ENCODE measurements at regions not wholly inside any gene's neighbourhood (a gene's known extent, or its start where the extent isn't known, plus 50 kb on each side); places are given as distances from the start of the nearest gene placed in this dataset.

DNA sequence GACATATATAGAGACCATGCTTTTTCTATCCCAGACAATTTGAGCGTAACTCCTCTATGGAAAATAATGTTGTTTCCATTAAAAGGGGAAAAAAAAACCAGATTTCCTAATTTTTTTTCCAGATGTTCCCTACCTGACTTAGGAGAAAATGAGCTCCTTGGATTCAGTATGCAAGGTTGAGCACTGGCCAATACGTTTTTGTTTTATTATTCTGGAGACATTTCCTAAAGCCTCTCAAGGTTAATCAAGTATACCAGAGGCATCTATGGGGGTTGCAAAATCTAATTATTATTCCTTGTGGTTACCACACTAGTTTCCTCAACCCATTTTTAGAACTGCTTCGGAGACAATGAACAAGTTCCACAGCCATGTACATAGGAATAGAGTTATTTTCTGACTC lies 291.3 kb downstream of the SLC16A7 start:
- Histone ChIP-seq H3K4me3 (ENCODE audit: low read length) (no peak overlapping the region), H3K9me3 (ENCODE audit: low read length) (no peaks in the 10 kb centered on the region), H3F3A (ENCODE audit: insufficient read depth, low read length, poor library complexity, severe bottlenecking) (no peaks in the 10 kb centered on the region), H3K9ac (ENCODE audit: low read length) (no peak overlapping the region), H3K79me2 (replicated peaks; ENCODE audit: insufficient read depth, low read length) (no peaks in the 10 kb centered on the region), H3K9me2 (ENCODE audit: insufficient read depth, low read length) (no peaks in the 10 kb centered on the region), H3K27ac (ENCODE audit: low read length) (no peak overlapping the region), H3K4me2 (ENCODE audit: low read length) (no peak overlapping the region), H2AFZ (ENCODE audit: low read depth, low read length) (no peak overlapping the region), H4K20me1 (ENCODE audit: insufficient read depth) (no peaks in the 10 kb centered on the region), H3K36me3 (ENCODE audit: insufficient read depth, low read length) (no peaks in the 10 kb centered on the region), H3K27me3 (ENCODE audit: insufficient read depth, low read depth, low read length) (no peaks in the 10 kb centered on the region)
- TF ChIP-seq, protein P1, sequence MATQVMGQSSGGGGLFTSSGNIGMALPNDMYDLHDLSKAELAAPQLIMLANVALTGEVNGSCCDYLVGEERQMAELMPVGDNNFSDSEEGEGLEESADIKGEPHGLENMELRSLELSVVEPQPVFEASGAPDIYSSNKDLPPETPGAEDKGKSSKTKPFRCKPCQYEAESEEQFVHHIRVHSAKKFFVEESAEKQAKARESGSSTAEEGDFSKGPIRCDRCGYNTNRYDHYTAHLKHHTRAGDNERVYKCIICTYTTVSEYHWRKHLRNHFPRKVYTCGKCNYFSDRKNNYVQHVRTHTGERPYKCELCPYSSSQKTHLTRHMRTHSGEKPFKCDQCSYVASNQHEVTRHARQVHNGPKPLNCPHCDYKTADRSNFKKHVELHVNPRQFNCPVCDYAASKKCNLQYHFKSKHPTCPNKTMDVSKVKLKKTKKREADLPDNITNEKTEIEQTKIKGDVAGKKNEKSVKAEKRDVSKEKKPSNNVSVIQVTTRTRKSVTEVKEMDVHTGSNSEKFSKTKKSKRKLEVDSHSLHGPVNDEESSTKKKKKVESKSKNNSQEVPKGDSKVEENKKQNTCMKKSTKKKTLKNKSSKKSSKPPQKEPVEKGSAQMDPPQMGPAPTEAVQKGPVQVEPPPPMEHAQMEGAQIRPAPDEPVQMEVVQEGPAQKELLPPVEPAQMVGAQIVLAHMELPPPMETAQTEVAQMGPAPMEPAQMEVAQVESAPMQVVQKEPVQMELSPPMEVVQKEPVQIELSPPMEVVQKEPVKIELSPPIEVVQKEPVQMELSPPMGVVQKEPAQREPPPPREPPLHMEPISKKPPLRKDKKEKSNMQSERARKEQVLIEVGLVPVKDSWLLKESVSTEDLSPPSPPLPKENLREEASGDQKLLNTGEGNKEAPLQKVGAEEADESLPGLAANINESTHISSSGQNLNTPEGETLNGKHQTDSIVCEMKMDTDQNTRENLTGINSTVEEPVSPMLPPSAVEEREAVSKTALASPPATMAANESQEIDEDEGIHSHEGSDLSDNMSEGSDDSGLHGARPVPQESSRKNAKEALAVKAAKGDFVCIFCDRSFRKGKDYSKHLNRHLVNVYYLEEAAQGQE (IDR thresholded peaks at IDR 0.05; ENCODE audit: borderline replicate concordance): no peak
- TF ChIP-seq SMC3 (conservative IDR thresholded peaks at IDR 0.05; ENCODE audit: poor library complexity) (no peak), POLR2AphosphoS5 (IDR thresholded peaks at IDR 0.05) (no peak), RAD21 (conservative IDR thresholded peaks at IDR 0.05) (no peak), EP300 (conservative IDR thresholded peaks at IDR 0.05; ENCODE audit: poor library complexity, severe bottlenecking) (no peak), MXI1 (conservative IDR thresholded peaks at IDR 0.05; ENCODE audit: poor library complexity, severe bottlenecking) (no peak), TAF1 (IDR thresholded peaks at IDR 0.05; ENCODE audit: low read depth) (no peak), EZH2 (IDR thresholded peaks at IDR 0.05; ENCODE audit: borderline replicate concordance, insufficient read depth, low read length, poor library complexity, severe bottlenecking) (no peak)
- TF ChIP-seq, protein P2, sequence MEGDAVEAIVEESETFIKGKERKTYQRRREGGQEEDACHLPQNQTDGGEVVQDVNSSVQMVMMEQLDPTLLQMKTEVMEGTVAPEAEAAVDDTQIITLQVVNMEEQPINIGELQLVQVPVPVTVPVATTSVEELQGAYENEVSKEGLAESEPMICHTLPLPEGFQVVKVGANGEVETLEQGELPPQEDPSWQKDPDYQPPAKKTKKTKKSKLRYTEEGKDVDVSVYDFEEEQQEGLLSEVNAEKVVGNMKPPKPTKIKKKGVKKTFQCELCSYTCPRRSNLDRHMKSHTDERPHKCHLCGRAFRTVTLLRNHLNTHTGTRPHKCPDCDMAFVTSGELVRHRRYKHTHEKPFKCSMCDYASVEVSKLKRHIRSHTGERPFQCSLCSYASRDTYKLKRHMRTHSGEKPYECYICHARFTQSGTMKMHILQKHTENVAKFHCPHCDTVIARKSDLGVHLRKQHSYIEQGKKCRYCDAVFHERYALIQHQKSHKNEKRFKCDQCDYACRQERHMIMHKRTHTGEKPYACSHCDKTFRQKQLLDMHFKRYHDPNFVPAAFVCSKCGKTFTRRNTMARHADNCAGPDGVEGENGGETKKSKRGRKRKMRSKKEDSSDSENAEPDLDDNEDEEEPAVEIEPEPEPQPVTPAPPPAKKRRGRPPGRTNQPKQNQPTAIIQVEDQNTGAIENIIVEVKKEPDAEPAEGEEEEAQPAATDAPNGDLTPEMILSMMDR (IDR thresholded peaks at IDR 0.05; ENCODE audit: poor library complexity, severe bottlenecking): no peak

DNA sequence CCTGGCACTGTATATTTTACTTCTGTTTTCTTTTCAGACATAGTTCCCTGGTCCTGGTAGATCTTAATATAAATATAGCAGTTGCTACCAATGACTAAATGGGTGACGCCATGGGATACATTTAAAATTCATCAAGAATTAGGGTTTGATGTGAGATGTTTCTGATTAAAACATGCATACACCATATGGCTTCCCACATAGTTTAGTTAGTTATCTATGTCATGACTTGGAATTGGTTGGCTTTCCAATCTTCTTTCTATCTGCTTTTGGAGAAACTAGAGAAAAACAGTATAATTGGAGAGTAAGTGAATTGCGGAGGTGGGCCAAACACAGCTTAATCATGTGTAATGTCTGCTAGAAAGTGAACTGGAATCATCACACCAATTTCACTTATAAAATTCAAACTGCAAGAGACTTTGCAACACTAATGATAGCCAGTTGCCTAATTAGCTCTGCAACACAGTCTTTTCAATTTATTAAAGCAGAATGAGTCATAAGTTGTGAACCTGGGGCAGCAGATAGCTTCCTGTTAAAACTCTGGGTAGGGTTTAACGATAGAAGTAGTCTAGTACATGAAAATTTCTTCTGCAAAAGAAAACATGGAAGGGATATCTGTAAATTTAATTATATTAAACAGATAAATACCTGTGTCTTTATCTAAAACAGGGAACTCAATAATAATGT lies 295.2 kb downstream of the SLC16A7 start:
- no peak for TF ChIP-seq SMC3 (conservative IDR thresholded peaks at IDR 0.05; ENCODE audit: poor library complexity)
- no peak for TF ChIP-seq RAD21 (conservative IDR thresholded peaks at IDR 0.05)
- TF ChIP-seq, protein P1 (IDR thresholded peaks at IDR 0.05; ENCODE audit: borderline replicate concordance): no peak
- TF ChIP-seq TAF1 (IDR thresholded peaks at IDR 0.05; ENCODE audit: low read depth): no peak
- TF ChIP-seq EP300 (conservative IDR thresholded peaks at IDR 0.05; ENCODE audit: poor library complexity, severe bottlenecking): no peak
- no peak for TF ChIP-seq POLR2AphosphoS5 (IDR thresholded peaks at IDR 0.05)
- TF ChIP-seq EZH2 (IDR thresholded peaks at IDR 0.05; ENCODE audit: borderline replicate concordance, insufficient read depth, low read length, poor library complexity, severe bottlenecking): no peak
- TF ChIP-seq, protein P2 (IDR thresholded peaks at IDR 0.05; ENCODE audit: poor library complexity, severe bottlenecking): no peak
- no peak for TF ChIP-seq MXI1 (conservative IDR thresholded peaks at IDR 0.05; ENCODE audit: poor library complexity, severe bottlenecking)
- Histone ChIP-seq H3K36me3 (ENCODE audit: insufficient read depth, low read length) (no peaks in the 10 kb centered on the region), H3K9ac (ENCODE audit: low read length) (no peak overlapping the region), H3K79me2 (replicated peaks; ENCODE audit: insufficient read depth, low read length) (no peaks in the 10 kb centered on the region), H4K20me1 (ENCODE audit: insufficient read depth) (no peaks in the 10 kb centered on the region), H3K9me2 (ENCODE audit: insufficient read depth, low read length) (no peaks in the 10 kb centered on the region), H3K27ac (ENCODE audit: low read length) (no peak overlapping the region), H3F3A (ENCODE audit: insufficient read depth, low read length, poor library complexity, severe bottlenecking) (no peaks in the 10 kb centered on the region), H3K4me2 (ENCODE audit: low read length) (no peak overlapping the region), H3K27me3 (ENCODE audit: insufficient read depth, low read depth, low read length) (no peaks in the 10 kb centered on the region), H3K4me3 (ENCODE audit: low read length) (no peak overlapping the region), H2AFZ (ENCODE audit: low read depth, low read length) (no peak overlapping the region), H3K9me3 (ENCODE audit: low read length) (no peaks in the 10 kb centered on the region)

Measured in neural cell (in vitro differentiated cells).